Sigmoid colon (tissue), 4 donors: ENCODE measurements at regions not wholly inside any gene's neighbourhood (a gene's known extent, or its start where the extent isn't known, plus 50 kb on each side); places are given as distances from the start of the nearest gene placed in this dataset.

ENCODE experiments used
- POLR2A ChIP-seq, 2 donors: fragments of 450-650 bp; IDR thresholded peaks; one replicate each; pipeline ENCODE4 v1.6.1; 2016; ENCODE audit warnings: antibody characterized with exemption in 2 of 2, mild to moderate bottlenecking in 2 of 2, moderate library complexity in 2 of 2
- POLR2AphosphoS5 ChIP-seq, 4 donors: sonication (generic); formaldehyde crosslinking; IDR thresholded peaks; one replicate each; pipeline ENCODE4 v1.6.1; 2017; ENCODE audit warnings: antibody characterized with exemption in 4 of 4
- TF ChIP-seq, protein P1 (sequence below), 4 experiments: fragments of 450-650 bp in 3 of 4; fragments of 200-600 bp in 1 of 4; IDR thresholded peaks; one replicate each; pipeline ENCODE4 v1.5.1; 2016 to 2019; ENCODE audit warnings: antibody characterized with exemption in 4 of 4, mild to moderate bottlenecking in 3 of 4, moderate library complexity in 2 of 4

DNA sequence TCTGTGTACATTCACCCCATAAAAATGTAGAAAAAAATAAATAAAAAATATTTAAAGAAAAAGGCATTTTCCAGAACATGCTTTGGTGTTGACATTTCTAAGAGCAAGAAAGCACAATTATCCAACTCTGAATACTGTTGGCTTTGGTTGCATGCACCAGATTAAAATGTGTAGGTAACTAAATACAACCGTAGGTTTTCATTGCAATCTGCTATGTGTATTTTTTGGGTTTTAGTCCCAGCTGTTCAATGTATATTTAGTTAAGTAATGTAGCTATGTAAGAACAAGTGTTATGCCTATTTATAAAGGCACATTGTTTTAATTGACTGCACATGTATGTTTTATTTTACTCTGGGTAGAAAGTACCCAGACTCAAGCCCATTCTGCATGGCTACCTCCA is 108.1 kb upstream of the PAQR3 start:
- TF ChIP-seq, protein P1, sequence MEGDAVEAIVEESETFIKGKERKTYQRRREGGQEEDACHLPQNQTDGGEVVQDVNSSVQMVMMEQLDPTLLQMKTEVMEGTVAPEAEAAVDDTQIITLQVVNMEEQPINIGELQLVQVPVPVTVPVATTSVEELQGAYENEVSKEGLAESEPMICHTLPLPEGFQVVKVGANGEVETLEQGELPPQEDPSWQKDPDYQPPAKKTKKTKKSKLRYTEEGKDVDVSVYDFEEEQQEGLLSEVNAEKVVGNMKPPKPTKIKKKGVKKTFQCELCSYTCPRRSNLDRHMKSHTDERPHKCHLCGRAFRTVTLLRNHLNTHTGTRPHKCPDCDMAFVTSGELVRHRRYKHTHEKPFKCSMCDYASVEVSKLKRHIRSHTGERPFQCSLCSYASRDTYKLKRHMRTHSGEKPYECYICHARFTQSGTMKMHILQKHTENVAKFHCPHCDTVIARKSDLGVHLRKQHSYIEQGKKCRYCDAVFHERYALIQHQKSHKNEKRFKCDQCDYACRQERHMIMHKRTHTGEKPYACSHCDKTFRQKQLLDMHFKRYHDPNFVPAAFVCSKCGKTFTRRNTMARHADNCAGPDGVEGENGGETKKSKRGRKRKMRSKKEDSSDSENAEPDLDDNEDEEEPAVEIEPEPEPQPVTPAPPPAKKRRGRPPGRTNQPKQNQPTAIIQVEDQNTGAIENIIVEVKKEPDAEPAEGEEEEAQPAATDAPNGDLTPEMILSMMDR (IDR thresholded peaks at IDR 0.05) = no peak
- TF ChIP-seq POLR2A (IDR thresholded peaks at IDR 0.05) (no peak), POLR2AphosphoS5 (IDR thresholded peaks at IDR 0.05) (no peak)
